MM.1S (cell line): ENCODE measurements at regions not wholly inside any gene's neighbourhood (a gene's known extent, or its start where the extent isn't known, plus 50 kb on each side); places are given as distances from the start of the nearest gene placed in this dataset.

Source experiments
- EZH2 ChIP-seq: fragments of 300-600 bp; sonication (generic); optimal IDR thresholded peaks from 2 replicates; pipeline ENCODE3; 2017; ENCODE audit warnings: low read depth, mild to moderate bottlenecking, antibody characterized with exemption, low read length, mixed read lengths
- EZH2phosphoT487 ChIP-seq: fragments of 300-600 bp; sonication (generic); IDR thresholded peaks from 2 replicates; pipeline ENCODE4 v1.6.1; 2018; ENCODE audit warnings: antibody characterized with exemption, low read length
- TF ChIP-seq, protein P1 (sequence below): fragments of 300-600 bp; sonication (generic); IDR thresholded peaks from 2 replicates; pipeline ENCODE4 v1.5.1; 2016; ENCODE audit warnings: antibody characterized with exemption, low read length, mixed read lengths

DNA sequence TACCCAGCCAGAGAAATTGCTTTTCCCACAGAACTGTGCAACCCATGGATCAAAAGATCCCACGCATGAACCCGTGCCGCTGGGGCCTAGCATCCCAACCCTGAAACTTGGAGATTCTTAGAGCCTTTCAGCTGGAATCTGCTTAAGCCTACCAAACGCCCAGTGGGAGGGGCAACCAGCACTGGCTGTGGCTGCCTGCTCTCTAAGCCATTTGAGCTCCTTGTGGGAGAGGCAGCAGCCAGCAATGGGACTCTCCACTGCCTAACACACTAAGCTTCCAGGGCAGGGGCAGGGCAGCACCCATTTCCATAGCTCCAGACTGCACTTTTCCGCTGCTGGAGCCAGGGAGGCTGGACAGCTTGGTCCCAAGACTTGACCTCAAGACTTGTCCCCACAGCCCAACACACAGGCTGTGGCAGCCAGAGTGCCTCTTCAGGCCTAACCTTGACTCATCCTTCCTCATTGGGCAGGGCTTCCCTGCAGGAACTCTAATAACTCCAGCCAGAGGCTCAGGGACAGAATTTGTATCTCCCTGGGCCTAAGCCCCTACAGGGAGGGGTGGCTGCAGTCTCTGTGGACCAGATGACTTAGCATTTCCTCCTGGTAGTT, 437.4 kb downstream of the MTRR start:
- TF ChIP-seq, protein P1, sequence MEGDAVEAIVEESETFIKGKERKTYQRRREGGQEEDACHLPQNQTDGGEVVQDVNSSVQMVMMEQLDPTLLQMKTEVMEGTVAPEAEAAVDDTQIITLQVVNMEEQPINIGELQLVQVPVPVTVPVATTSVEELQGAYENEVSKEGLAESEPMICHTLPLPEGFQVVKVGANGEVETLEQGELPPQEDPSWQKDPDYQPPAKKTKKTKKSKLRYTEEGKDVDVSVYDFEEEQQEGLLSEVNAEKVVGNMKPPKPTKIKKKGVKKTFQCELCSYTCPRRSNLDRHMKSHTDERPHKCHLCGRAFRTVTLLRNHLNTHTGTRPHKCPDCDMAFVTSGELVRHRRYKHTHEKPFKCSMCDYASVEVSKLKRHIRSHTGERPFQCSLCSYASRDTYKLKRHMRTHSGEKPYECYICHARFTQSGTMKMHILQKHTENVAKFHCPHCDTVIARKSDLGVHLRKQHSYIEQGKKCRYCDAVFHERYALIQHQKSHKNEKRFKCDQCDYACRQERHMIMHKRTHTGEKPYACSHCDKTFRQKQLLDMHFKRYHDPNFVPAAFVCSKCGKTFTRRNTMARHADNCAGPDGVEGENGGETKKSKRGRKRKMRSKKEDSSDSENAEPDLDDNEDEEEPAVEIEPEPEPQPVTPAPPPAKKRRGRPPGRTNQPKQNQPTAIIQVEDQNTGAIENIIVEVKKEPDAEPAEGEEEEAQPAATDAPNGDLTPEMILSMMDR = no peak
- no peak for TF ChIP-seq EZH2phosphoT487
- no peak for TF ChIP-seq EZH2
